ENCODE measurements at regions not wholly inside any gene's neighbourhood (a gene's known extent, or its start where the extent isn't known, plus 50 kb on each side); places are given as distances from the start of the nearest gene placed in this dataset.

DNA sequence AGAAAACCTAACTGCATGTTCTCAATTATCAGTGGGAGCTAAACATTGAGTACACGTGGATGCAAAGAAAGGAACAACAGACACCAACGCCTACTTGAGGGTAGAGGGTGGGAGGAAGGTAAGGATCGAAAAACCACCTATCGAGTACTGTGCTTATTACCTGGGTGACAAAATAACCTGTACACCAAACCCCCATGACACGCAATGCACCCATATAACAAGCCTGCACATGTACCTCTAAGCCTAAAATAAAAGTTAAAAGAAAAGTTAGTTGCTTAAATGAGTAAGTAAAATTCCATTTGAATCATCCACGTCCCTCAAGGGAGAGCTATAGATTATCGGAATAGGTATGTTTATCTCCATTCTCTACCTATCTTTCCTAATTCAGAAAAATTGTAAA, 210.2 kb upstream of the ADCY2 start:
- H3K9me3 Mint-ChIP-seq: no peaks in the 10 kb centered on the region
- no peak overlapping the region for H3K27ac Mint-ChIP-seq
- Histone ChIP-seq H3K27ac (ENCODE audit: low read depth, low read length) (no peak overlapping the region), H3K4me1 (ENCODE audit: control insufficient read depth, insufficient read depth, low read length) (peaks cover 4% of the 10 kb centered on the region), H3K36me3 (ENCODE audit: control insufficient read depth, insufficient read depth, low read length) (no peaks in the 10 kb centered on the region), H3K9ac (ENCODE audit: extremely low read depth, low read length, poor library complexity, severe bottlenecking) (no peak overlapping the region), H3K27me3 (ENCODE audit: control insufficient read depth, insufficient read depth, low read length, poor library complexity, severe bottlenecking) (no peaks in the 10 kb centered on the region), H3K4me3 (ENCODE audit: low read length) (no peak overlapping the region), H3K9me3 (ENCODE audit: control insufficient read depth, low read length) (no peaks in the 10 kb centered on the region)
- H3K4me3 Mint-ChIP-seq: no peak overlapping the region
- no peak for DNase-seq
- no peaks in the 10 kb centered on the region for H3K27me3 Mint-ChIP-seq (ENCODE audit: insufficient read depth)
- WGBS, 2 experiments (ENCODE audit: insufficient coverage in 1 of 2, insufficient read length in 1 of 2): 91 to 92% methylated on average over 4 to 5 of the region's 7 CpGs
- no peak for TF ChIP-seq CTCF (conservative IDR thresholded peaks at IDR 0.05)
- peaks cover 14% of the 10 kb centered on the region for H3K4me1 Mint-ChIP-seq
- no peaks in the 10 kb centered on the region for H3K36me3 Mint-ChIP-seq (ENCODE audit: low read depth)

GRCh38 chr5:7186818-7187217, 209.1 kb upstream of the ADCY2 start:
- 88 to 100% methylated on average over 2 to 3 of the region's 3 CpGs for WGBS, 2 experiments (ENCODE audit: insufficient coverage in 1 of 2, insufficient read length in 1 of 2)
- Mint-ChIP-seq H3K4me1 (peaks cover 10% of the 10 kb centered on the region), H3K27ac (no peak overlapping the region), H3K27me3 (ENCODE audit: insufficient read depth) (no peaks in the 10 kb centered on the region), H3K9me3 (no peaks in the 10 kb centered on the region), H3K4me3 (no peak overlapping the region), H3K36me3 (ENCODE audit: low read depth) (no peaks in the 10 kb centered on the region)
- Histone ChIP-seq H3K9ac (ENCODE audit: extremely low read depth, low read length, poor library complexity, severe bottlenecking) (no peak overlapping the region), H3K4me1 (ENCODE audit: control insufficient read depth, insufficient read depth, low read length) (peaks cover 4% of the 10 kb centered on the region), H3K4me3 (ENCODE audit: low read length) (no peak overlapping the region), H3K9me3 (ENCODE audit: control insufficient read depth, low read length) (no peaks in the 10 kb centered on the region), H3K27me3 (ENCODE audit: control insufficient read depth, insufficient read depth, low read length, poor library complexity, severe bottlenecking) (no peaks in the 10 kb centered on the region), H3K27ac (ENCODE audit: low read depth, low read length) (no peak overlapping the region), H3K36me3 (ENCODE audit: control insufficient read depth, insufficient read depth, low read length) (no peaks in the 10 kb centered on the region)
- no peak for DNase-seq
- no peak for TF ChIP-seq CTCF (conservative IDR thresholded peaks at IDR 0.05)

- Histone ChIP-seq H3K27me3 (ENCODE audit: control insufficient read depth, insufficient read depth, low read length, poor library complexity, severe bottlenecking) (no peaks in the 10 kb centered on the region), H3K36me3 (ENCODE audit: control insufficient read depth, insufficient read depth, low read length) (no peaks in the 10 kb centered on the region), H3K9ac (ENCODE audit: extremely low read depth, low read length, poor library complexity, severe bottlenecking) (no peak overlapping the region), H3K4me1 (ENCODE audit: control insufficient read depth, insufficient read depth, low read length) (no peaks in the 10 kb centered on the region), H3K27ac (ENCODE audit: low read depth, low read length) (no peak overlapping the region), H3K4me3 (ENCODE audit: low read length) (no peak overlapping the region), H3K9me3 (ENCODE audit: control insufficient read depth, low read length) (no peaks in the 10 kb centered on the region)
- 89 to 96% methylated on average over 3 to 6 of the region's 6 CpGs for WGBS, 2 experiments (ENCODE audit: insufficient coverage in 1 of 2, insufficient read length in 1 of 2)
- Mint-ChIP-seq H3K36me3 (ENCODE audit: low read depth) (no peaks in the 10 kb centered on the region), H3K4me3 (no peak overlapping the region), H3K9me3 (peaks cover 4% of the 10 kb centered on the region), H3K27me3 (ENCODE audit: insufficient read depth) (no peaks in the 10 kb centered on the region), H3K27ac (no peak overlapping the region), H3K4me1 (peaks cover 1% of the 10 kb centered on the region)
- no peak for TF ChIP-seq CTCF (conservative IDR thresholded peaks at IDR 0.05)
- DNase-seq: no peak
These were observed 205.2 kb upstream of the ADCY2 start for GRCh38 chr5:7190712-7191250.

All from endodermal cell (in vitro differentiated cells).